ENCODE measurements at regions not wholly inside any gene's neighbourhood (a gene's known extent, or its start where the extent isn't known, plus 50 kb on each side); places are given as distances from the start of the nearest gene placed in this dataset.

DNA sequence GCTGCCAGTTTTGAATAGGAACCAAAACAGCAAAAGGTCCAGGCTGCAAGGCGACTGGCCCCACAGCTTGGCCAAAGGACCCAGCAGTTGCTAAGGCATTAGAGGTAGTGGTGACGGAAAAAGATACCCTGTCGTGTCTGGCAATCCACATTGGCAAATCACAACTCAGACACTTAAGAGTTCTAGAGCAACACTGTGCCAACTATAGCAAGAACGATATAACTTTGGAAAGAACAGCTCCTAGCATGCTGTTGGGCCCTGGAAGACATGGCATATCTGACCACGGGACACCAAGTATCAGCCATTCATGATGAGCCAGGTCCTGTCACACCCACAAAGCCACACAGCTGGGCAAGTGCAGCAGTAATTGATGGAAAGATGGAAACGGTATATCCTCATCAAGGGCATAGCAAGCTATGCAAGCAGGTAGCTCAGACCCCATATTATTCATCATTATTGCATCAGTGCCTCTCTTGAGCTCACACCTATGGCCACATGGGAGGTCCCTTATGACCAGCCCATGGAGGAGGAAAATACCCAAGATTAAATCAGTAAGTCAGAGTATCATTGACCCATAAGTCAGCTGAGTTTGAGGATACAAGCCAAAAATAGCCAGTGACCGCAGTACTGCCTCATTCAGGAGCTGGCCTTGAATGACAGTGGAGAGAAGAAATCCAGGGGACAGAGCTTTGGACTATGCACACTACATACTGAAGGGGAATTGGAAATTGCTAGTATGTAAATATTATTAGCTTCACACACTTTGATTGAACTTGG lies 221.2 kb downstream of the SETD4 start:
- Mint-ChIP-seq H3K4me1 (ENCODE audit: insufficient read depth, unreplicated experiment) (no peaks in the 10 kb centered on the region), H3K27me3 (ENCODE audit: insufficient read depth, unreplicated experiment) (no peaks in the 10 kb centered on the region), H3K36me3 (ENCODE audit: insufficient read depth, unreplicated experiment) (peaks cover 5% of the 10 kb centered on the region), H3K9me3 (ENCODE audit: unreplicated experiment) (no peaks in the 10 kb centered on the region), H3K27ac (ENCODE audit: low read depth, unreplicated experiment) (no peak overlapping the region), H3K4me3 (ENCODE audit: unreplicated experiment) (no peak overlapping the region)
- intact Hi-C loops (cut with micrococcal nuclease), result no loop called here
- no TSS peak for BruUV-seq (replicated peaks)
- POLR2A ChIA-PET, result interaction anchor here (1.0 to 1.8 kb wide), 2 partner anchors 951 to 953 kb away, joined by 6 to 9 read pairs; no protein-coding TSS in a partner anchor
- DNase-seq (ENCODE audit: unreplicated experiment), result no peak
- CTCF ChIA-PET, result interaction anchor here (0.6 to 2.2 kb wide), 37 partner anchors 9 to 1151 kb away, joined by 3 to 14 read pairs (median 5); no protein-coding TSS in a partner anchor
- TF ChIP-seq, protein P1, sequence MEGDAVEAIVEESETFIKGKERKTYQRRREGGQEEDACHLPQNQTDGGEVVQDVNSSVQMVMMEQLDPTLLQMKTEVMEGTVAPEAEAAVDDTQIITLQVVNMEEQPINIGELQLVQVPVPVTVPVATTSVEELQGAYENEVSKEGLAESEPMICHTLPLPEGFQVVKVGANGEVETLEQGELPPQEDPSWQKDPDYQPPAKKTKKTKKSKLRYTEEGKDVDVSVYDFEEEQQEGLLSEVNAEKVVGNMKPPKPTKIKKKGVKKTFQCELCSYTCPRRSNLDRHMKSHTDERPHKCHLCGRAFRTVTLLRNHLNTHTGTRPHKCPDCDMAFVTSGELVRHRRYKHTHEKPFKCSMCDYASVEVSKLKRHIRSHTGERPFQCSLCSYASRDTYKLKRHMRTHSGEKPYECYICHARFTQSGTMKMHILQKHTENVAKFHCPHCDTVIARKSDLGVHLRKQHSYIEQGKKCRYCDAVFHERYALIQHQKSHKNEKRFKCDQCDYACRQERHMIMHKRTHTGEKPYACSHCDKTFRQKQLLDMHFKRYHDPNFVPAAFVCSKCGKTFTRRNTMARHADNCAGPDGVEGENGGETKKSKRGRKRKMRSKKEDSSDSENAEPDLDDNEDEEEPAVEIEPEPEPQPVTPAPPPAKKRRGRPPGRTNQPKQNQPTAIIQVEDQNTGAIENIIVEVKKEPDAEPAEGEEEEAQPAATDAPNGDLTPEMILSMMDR (IDR thresholded peaks at IDR 0.05; ENCODE audit: unreplicated experiment), result no peak

DNA sequence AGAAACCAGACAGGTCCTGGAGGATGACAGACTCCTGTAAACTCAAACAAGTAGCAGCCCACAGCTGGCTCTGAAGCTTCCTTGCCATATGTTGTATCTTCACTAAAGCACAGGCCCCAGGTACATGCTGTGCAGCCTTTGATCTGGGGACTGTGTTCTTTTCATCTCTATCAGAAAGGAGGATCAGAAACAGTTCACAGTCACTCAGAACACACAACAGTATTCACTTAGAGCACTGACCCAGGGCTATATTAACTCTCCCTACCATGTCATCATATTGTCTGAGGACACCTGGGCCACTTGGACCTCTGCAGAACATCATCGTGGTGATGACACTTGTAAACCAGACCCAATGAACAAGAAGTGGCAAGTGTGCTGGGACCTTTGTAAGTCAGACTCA lies 222.0 kb downstream of the SETD4 start:
- H3K4me1 Mint-ChIP-seq (ENCODE audit: insufficient read depth, unreplicated experiment), result no peaks in the 10 kb centered on the region
- no peak overlapping the region for H3K27ac Mint-ChIP-seq (ENCODE audit: low read depth, unreplicated experiment)
- DNase-seq (ENCODE audit: unreplicated experiment), result no peak
- no peaks in the 10 kb centered on the region for H3K27me3 Mint-ChIP-seq (ENCODE audit: insufficient read depth, unreplicated experiment)
- H3K9me3 Mint-ChIP-seq (ENCODE audit: unreplicated experiment), result no peaks in the 10 kb centered on the region
- no TSS peak for BruUV-seq (replicated peaks)
- POLR2A ChIA-PET, result no interaction called here
- TF ChIP-seq, protein P1 (IDR thresholded peaks at IDR 0.05; ENCODE audit: unreplicated experiment), result no peak
- intact Hi-C loops (cut with micrococcal nuclease), result no loop called here
- peaks cover 3% of the 10 kb centered on the region for H3K36me3 Mint-ChIP-seq (ENCODE audit: insufficient read depth, unreplicated experiment)
- CTCF ChIA-PET, result interaction anchor here (0.9 to 2.2 kb wide), 6 partner anchors 57 to 1150 kb away, joined by 3 to 8 read pairs (median 4); no protein-coding TSS in a partner anchor
- H3K4me3 Mint-ChIP-seq (ENCODE audit: unreplicated experiment), result no peak overlapping the region

DNA sequence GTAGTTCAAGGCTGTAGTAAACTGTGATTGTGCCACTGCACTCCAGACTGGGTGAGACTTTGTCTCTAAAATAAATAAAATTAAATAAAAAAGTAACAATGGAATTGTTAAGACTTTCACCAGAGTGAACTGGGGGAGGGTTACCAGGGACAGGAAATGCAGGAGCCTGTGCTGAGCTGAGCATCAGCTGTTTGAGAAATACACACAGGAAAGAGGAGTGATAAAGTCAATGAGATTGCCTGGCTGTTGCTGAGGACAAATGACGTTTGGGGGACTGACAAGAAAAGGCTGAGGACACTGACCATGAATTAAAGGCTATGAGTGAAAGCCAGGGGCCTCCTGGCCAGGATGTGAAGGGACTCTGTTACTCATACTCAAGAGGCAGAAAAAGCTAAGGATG lies 226.3 kb downstream of the SETD4 start:
- H3K27ac Mint-ChIP-seq (ENCODE audit: low read depth, unreplicated experiment), result no peak overlapping the region

DNA sequence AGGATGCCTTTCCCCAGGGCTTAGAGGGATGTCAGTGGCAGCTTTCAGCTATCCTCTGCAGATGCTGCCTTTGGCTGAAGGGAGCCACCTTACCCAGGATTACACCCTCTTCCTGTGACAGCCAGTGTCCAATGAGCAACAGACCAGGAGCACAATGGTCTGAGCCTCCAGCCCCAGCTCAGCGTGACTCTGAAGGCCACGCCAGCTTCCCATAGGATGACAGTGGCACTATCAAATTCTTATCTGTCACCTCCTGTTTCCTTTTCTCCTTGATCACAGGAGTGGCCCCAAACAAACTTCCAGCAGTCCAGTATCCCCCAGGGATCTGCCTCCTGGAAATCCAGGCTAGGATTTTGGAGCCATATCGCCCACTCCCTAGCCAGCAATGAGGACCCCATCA lies 226.9 kb downstream of the SETD4 start:
- TF ChIP-seq, protein P1 (IDR thresholded peaks at IDR 0.05; ENCODE audit: unreplicated experiment), result no peak

More for the DNA sequence above, 226.3 kb downstream of the SETD4 start:
- ChIA-PET CTCF (interaction anchor here (0.6 kb wide), 2 partner anchors 82 to 568 kb away, joined by 3 read pairs; no protein-coding TSS in a partner anchor), POLR2A (interaction anchor here (0.6 kb wide), 1 partner anchor 9 kb away, joined by 3 read pairs; no protein-coding TSS in a partner anchor)
- no TSS peak for BruUV-seq (replicated peaks)
- Mint-ChIP-seq H3K4me3 (ENCODE audit: unreplicated experiment) (no peak overlapping the region), H3K9me3 (ENCODE audit: unreplicated experiment) (no peaks in the 10 kb centered on the region), H3K27me3 (ENCODE audit: insufficient read depth, unreplicated experiment) (peaks cover 7% of the 10 kb centered on the region), H3K36me3 (ENCODE audit: insufficient read depth, unreplicated experiment) (no peaks in the 10 kb centered on the region), H3K4me1 (ENCODE audit: insufficient read depth, unreplicated experiment) (no peaks in the 10 kb centered on the region)
- intact Hi-C loops (cut with micrococcal nuclease), result no loop called here
- TF ChIP-seq, protein P1 (IDR thresholded peaks at IDR 0.05; ENCODE audit: unreplicated experiment), result no peak
- no peak for DNase-seq (ENCODE audit: unreplicated experiment)

More for the DNA sequence above, 226.9 kb downstream of the SETD4 start:
- Mint-ChIP-seq H3K9me3 (ENCODE audit: unreplicated experiment) (no peaks in the 10 kb centered on the region), H3K27ac (ENCODE audit: low read depth, unreplicated experiment) (no peak overlapping the region), H3K4me1 (ENCODE audit: insufficient read depth, unreplicated experiment) (no peaks in the 10 kb centered on the region), H3K36me3 (ENCODE audit: insufficient read depth, unreplicated experiment) (no peaks in the 10 kb centered on the region), H3K4me3 (ENCODE audit: unreplicated experiment) (no peak overlapping the region), H3K27me3 (ENCODE audit: insufficient read depth, unreplicated experiment) (peaks cover 13% of the 10 kb centered on the region)
- ChIA-PET CTCF (interaction anchor here (0.6 kb wide), 1 partner anchor 83 kb away, joined by 3 read pairs; no protein-coding TSS in a partner anchor), POLR2A (interaction anchor here (0.6 kb wide), 1 partner anchor 10 kb away, joined by 3 read pairs; no protein-coding TSS in a partner anchor)
- DNase-seq (ENCODE audit: unreplicated experiment), result no peak
- BruUV-seq (replicated peaks), result no TSS peak
- intact Hi-C loops (cut with micrococcal nuclease), result no loop called here

Data from MCF 10A (cell line).